ENCODE measurements at regions not wholly inside any gene's neighbourhood (a gene's known extent, or its start where the extent isn't known, plus 50 kb on each side); places are given as distances from the start of the nearest gene placed in this dataset.

GRCh38 chr7:153005750-153006435 lies 246.3 kb downstream of the ACTR3B start:
- no peak for DNase-seq (ENCODE audit: low read depth)
- no peak for TF ChIP-seq CTCF (IDR thresholded peaks at IDR 0.05; ENCODE audit: low read length, missing control alignments)
- H3K4me3 ChIP-seq (replicated peaks; ENCODE audit: low read depth, low read length), result no peak overlapping the region

GRCh38 chr7:153006452-153006851 lies 246.9 kb downstream of the ACTR3B start:
- TF ChIP-seq CTCF (IDR thresholded peaks at IDR 0.05; ENCODE audit: low read length, missing control alignments), result no peak
- H3K4me3 ChIP-seq (replicated peaks; ENCODE audit: low read depth, low read length), result no peak overlapping the region
- DNase-seq (ENCODE audit: low read depth), result no peak

GRCh38 chr7:153006911-153007310 lies 247.4 kb downstream of the ACTR3B start:
- no peak for TF ChIP-seq CTCF (IDR thresholded peaks at IDR 0.05; ENCODE audit: low read length, missing control alignments)
- no peak overlapping the region for H3K4me3 ChIP-seq (replicated peaks; ENCODE audit: low read depth, low read length)
- DNase-seq (ENCODE audit: low read depth), result no peak

- DNase-seq (ENCODE audit: low read depth), result no peak
- TF ChIP-seq CTCF (IDR thresholded peaks at IDR 0.05; ENCODE audit: low read length, missing control alignments), result no peak
- no peak overlapping the region for H3K4me3 ChIP-seq (replicated peaks; ENCODE audit: low read depth, low read length)
These were observed 250.9 kb downstream of the ACTR3B start for GRCh38 chr7:153010416-153010815.

GRCh38 chr7:153012203-153012602 lies 252.7 kb downstream of the ACTR3B start:
- TF ChIP-seq CTCF (IDR thresholded peaks at IDR 0.05; ENCODE audit: low read length, missing control alignments), result no peak
- no peak overlapping the region for H3K4me3 ChIP-seq (replicated peaks; ENCODE audit: low read depth, low read length)
- DNase-seq (ENCODE audit: low read depth), result no peak

- no peak for TF ChIP-seq CTCF (IDR thresholded peaks at IDR 0.05; ENCODE audit: low read length, missing control alignments)
- no peak overlapping the region for H3K4me3 ChIP-seq (replicated peaks; ENCODE audit: low read depth, low read length)
- no peak for DNase-seq (ENCODE audit: low read depth)
These were observed 257.7 kb downstream of the ACTR3B start for GRCh38 chr7:153017223-153017622.

- H3K4me3 ChIP-seq (replicated peaks; ENCODE audit: low read depth, low read length), result no peak overlapping the region
- no peak for TF ChIP-seq CTCF (IDR thresholded peaks at IDR 0.05; ENCODE audit: low read length, missing control alignments)
- no peak for DNase-seq (ENCODE audit: low read depth)
These were observed 262.0 kb downstream of the ACTR3B start for GRCh38 chr7:153021542-153021941.

Data from fibroblast of pulmonary artery (primary cell).